ENCODE measurements at regions not wholly inside any gene's neighbourhood (a gene's known extent, or its start where the extent isn't known, plus 50 kb on each side); places are given as distances from the start of the nearest gene placed in this dataset.

DNA sequence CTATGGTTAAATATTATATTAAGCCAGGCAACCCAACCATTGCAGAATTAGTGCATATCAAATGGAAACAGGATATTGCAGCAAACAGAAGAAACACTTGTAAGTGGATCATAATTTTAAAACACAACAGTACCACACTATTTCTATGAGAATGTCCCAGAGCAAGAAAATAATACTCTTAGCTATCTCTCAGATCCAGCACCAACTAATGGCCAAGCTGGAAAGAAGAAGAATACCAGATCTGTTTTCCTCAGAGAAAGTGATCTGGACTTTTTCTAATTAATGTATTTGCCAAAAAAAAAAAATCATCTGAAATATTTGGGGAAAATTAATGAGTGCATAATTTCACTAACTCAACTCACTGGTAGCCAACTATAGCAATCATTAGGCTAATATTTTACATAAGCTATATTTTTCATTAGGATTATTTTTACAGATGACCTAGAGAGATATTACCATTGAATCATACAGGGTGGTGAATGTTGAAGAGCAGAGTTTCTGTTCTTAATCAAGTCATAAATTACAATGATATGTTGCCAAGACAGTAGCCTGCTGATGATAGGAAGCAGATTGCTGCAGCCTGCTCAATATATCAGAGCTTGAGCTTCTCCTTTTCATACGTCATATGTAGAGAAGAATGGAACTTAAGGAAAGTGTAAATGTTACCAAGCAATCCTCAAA is 995.4 kb upstream of the LRRN3 start:
- no peak for DNase-seq (ENCODE audit: low read depth, low spot score)
- no peak overlapping the region for H3K4me3 ChIP-seq (ENCODE audit: low read length)

DNA sequence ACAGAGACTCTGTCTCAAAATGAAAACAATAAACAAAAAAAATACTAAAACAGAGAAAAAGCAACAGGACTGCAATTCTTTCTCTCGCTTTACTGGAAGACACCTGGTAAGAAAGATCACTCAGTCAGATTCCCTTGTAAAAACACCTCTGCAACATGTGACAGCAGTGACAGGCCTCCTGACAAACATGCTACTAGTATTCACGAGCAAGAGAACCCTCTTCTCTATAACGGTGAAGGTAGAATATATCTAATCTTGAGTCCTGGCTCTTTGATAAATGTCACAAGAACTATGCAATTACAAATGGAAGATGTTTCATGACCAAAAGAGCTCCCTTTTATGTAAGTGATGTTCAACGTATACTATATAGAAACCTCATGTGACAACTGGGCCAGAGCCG is 986.7 kb upstream of the LRRN3 start:
- H3K4me3 ChIP-seq (ENCODE audit: low read length) = no peak overlapping the region
- no peak for DNase-seq (ENCODE audit: low read depth, low spot score)

DNA sequence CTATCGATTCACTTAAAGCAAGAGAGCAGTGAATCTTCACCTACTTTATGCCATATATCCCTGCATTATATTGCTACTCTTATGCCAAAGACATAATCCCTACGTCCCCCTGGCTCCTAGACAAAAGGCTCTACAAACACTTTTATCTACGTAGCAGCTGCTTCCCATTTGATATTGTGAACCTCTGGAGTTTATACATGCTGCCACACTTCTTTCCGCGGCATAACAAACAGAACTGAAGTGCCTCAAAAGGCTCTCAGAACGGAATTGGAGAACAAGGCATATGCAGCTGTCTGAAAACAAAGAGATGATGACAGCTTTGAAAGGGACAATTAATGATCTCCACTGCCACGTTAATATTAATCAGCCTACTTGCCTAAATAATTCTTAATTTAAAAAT is 985.6 kb upstream of the LRRN3 start:
- DNase-seq (ENCODE audit: low read depth, low spot score) = no peak
- H3K4me3 ChIP-seq (ENCODE audit: low read length) = no peak overlapping the region

DNA sequence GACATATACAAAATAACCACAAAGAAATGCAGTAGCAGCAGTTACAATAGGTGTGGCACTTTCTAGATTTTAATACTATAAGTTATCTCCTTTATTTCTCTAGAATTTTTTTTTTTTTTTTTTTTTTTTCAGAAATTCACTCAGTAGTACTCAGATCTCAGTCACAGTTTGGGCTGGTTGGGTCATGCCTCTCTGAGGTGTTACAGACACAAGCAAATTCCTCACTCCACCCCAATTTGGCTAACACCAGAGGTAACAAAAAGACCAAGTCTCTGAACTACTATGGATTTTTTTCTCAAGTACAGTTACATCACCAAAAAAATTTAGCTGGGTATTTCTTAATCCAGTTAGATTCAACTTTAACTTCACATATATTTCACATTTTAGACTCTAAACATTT is 985.1 kb upstream of the LRRN3 start:
- no peak overlapping the region for H3K4me3 ChIP-seq (ENCODE audit: low read length)
- no peak for DNase-seq (ENCODE audit: low read depth, low spot score)

DNA sequence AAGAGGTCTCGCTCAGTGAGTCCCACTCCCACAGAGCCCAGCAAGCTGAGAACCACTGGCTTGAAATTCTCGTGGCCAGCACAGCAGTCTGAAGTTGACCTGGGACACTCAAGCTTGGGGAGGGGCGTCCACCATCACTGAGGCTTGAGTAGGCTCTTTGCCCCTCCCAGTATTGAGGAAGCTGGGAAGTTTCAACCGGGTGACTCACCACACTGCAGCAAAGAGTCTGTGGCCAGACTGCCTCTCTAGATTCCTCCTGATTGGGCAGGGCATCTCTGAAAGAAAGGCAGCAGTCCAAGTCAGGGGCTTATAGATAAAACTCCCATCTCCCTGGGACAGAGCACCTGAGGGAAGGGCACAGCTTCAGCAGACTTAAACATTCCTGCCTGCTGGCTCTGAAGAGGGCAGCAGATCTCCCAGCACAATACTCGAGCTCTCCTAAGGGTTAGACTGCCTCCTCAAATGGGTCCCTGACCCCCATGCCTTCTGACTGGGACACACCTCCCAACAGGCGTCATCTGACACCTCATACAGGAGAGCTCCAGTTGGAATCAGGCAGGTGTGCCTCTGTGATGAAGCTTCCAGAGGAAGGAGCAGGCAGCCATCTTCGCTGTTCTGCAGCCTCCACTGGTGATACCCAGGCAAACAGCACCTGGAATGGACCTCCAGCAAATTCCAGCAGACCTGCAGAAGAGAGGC is 970.9 kb upstream of the LRRN3 start:
- H3K4me3 ChIP-seq (ENCODE audit: low read length) = no peak overlapping the region
- no peak for DNase-seq (ENCODE audit: low read depth, low spot score)

DNA sequence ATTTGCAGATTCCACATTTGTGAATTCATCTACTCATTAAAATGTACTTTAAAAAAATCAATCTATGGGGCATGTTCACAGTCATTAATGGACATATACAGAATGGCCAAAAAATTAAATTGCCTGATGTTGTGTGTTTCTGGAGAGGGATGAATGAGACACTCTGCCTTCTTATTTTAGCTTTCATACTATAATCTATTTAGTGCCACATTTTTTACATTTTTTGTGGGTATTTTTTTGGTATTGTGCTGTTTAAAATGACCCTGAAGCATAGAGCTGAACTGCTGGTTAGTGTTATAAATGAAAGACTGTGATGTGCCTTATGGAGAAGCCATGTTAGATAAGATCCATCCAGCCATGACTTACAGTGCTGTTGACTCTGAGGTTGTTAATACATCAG is 961.8 kb upstream of the LRRN3 start:
- DNase-seq (ENCODE audit: low read depth, low spot score) = no peak
- no peak overlapping the region for H3K4me3 ChIP-seq (ENCODE audit: low read length)

DNA sequence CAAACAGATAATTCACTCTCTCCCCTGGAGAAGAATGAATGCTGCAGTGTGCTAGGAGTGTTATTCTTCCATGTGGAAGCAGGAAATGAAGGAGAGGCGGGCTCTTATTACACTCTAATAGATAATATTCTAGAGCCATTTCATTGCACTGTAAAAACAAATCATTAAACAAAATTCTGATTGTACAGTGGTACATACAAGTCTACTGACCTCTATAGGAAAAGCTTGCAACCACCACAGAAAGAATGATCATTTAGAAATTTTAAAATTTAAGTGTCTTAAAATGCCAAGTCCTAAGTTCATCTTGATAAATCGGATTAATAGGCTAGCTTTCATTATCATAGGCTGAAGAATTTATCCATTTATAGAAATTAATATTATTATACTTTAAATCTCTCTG is 960.3 kb upstream of the LRRN3 start:
- no peak overlapping the region for H3K4me3 ChIP-seq (ENCODE audit: low read length)
- DNase-seq (ENCODE audit: low read depth, low spot score) = no peak

DNA sequence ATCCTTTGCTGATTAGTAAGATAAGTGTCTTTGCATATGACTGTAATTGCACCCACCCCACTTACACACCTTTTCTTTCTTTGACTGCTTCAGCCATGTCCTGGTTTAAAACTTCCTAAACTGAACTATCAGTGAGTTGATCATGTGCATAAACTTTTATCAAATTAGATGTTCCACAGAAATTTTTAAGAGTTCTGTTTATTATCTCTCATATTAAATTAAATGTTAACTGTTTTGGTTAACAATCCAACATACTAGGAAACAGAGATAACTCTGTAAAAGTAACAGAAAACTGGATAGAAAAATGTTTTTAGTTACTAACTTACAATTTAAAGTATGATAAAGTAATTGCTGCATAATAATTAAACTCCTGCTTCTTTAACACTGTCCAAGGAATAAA is 959.6 kb upstream of the LRRN3 start:
- DNase-seq (ENCODE audit: low read depth, low spot score) = no peak
- H3K4me3 ChIP-seq (ENCODE audit: low read length) = no peak overlapping the region

DNA sequence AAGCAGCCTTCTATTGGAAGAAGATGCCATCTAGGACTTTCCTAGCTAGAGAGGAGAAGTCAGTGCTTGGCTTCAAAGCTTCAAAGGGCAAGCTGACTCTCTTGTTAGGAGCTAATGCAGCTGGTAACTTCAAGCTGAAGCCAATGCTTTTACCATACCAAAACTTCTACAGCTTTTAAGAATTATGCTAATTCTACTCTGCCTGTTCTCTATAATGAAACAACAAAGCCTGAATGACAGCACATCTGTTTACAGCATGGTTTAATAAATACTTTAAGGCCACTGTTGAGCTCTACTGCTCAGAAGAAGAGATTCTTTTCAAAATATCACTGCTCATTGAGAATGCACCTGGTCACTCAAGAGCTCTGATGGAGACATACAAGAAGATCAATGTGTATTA is 951.9 kb upstream of the LRRN3 start:
- DNase-seq (ENCODE audit: low read depth, low spot score) = no peak
- no peak overlapping the region for H3K4me3 ChIP-seq (ENCODE audit: low read length)

DNA sequence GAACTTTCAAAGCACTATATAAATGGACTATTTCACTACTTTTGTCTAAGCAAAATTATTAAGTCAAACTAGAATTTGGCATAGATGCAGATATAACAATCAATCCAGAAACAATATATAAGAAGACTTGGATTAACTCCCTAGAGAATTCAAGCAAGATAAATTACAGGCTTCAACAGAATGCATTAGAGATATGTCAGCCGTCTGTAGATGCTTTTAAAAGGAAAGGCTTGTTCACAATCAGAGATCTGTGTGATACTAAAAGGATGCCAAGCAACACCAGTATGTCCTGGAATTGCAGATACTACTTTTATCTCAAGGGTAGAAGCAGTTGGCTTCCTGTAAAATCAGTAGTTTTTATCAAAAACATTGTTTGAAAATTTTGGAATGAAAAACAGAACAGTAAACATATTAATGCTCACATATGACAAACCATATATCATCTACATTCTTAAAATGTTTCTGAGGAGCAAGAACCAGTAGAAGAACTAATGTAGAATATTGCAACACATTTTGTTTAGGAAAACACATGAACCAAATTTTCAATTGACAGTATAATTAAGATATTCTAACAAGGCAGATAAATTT is 947.9 kb upstream of the LRRN3 start:
- no peak for DNase-seq (ENCODE audit: low read depth, low spot score)
- H3K4me3 ChIP-seq (ENCODE audit: low read length) = no peak overlapping the region

DNA sequence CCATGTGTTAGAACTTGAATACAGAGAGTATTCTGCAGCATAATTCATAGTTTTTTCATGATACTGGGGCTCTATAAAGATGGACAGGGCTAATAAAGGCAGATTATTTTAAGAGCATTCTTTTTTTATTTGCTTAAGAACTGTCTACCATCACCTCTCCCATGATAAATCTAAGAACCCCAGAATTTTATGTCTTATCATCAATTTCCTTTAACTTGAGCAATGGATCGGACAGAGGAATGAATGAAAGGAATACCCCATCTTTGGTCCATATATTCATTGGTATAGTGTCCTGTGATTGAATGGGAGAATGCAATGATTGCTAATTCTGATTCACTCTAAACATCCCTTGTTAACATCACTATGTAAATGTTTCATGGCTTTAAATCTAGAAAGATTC is 946.3 kb upstream of the LRRN3 start:
- no peak overlapping the region for H3K4me3 ChIP-seq (ENCODE audit: low read length)
- no peak for DNase-seq (ENCODE audit: low read depth, low spot score)

DNA sequence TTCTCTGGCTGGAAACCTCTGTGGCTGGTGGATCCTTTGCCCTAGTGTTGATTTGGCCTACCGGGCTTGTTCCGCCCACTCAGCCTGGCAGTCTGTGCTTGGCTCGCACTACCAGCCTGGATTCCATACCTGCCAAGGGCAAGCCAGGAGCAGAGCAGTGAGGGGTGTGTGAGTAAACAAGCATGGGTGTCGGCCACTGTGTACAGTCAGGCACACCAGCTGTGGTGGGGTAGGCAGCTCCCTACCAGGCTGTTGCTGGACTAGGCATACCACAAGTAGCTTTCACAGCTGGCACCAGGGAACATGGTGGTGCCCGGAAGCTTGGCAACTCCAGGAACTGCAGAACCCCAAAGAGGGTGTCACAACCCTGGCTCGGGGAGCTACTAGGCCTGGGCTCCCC is 942.9 kb upstream of the LRRN3 start:
- no peak for DNase-seq (ENCODE audit: low read depth, low spot score)

DNA sequence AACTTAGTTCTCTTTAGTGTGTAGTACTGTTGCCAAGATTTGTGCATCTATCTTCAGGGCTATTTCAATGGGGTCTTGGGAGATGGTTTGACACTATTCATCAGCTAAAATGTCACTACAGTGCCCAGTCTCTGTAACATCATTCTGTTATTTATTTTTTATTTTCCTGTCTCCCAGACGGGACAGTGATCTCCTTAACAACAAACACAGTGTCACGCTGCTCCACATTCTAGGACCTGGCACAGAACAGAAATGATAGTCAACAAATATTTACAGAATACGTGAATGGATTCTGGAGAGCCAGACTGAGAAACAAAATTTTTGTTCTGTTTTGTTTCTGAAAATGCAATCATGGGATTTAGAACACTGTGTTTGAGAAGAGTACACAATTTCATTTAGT is 937.7 kb upstream of the LRRN3 start:
- DNase-seq (ENCODE audit: low read depth, low spot score) = no peak
- H3K4me3 ChIP-seq (ENCODE audit: low read length) = no peak overlapping the region

More for the DNA sequence above, 942.9 kb upstream of the LRRN3 start:
- H3K4me3 ChIP-seq (ENCODE audit: low read length) = no peak overlapping the region

DNA sequence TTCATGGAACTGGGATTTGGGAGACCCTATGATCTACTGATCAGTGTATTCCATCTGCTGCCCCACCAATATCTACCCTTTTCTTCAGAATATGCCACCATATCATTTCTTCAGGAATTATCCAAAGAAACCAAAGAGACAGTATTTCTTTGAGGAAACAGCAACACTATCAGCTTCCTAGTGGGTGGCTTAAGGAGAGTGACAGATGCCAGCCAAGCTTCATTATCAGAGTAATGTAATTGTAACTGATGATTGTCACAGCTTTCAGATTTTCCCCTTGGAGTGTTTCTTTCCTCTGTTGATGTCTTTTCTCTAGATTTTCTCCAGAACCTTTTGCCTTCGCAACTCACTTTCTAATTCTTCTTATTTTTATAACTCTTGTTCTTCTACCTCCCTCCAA is 934.4 kb upstream of the LRRN3 start:
- H3K4me3 ChIP-seq (ENCODE audit: low read length) = no peak overlapping the region
- no peak for DNase-seq (ENCODE audit: low read depth, low spot score)

DNA sequence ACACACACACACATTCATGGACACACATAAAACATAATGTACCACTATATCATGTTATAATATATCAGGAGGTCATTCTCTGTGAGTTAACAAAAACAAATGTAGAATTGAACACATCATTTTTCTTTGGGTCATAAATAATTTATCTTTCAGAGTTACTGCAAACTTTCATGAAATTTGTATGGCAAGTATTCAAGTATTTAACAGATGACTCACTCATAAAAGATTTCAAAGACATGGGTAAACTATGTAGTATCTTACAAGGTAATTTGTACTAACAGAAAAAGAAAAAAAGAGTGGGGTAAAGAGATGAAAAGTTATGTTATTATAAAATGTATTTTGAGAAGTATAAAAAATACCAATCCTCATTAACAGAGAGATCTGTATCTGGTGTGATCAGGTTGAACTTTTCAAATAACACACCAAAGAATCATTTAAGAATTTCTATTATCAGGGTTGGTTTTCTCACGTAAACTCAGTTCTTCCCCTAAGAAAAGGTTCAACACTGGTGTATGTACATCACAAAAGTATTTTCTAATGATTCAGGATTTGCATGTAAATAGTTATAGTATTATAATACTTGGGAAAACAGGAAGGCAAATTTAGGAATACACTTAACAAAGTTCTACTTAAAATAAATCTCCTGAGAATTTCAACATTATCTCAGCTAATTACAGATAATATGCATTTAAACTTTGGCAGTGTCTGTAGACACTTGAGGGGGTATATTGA is 933.1 kb upstream of the LRRN3 start:
- H3K4me3 ChIP-seq (ENCODE audit: low read length) = no peak overlapping the region
- no peak for DNase-seq (ENCODE audit: low read depth, low spot score)

DNA sequence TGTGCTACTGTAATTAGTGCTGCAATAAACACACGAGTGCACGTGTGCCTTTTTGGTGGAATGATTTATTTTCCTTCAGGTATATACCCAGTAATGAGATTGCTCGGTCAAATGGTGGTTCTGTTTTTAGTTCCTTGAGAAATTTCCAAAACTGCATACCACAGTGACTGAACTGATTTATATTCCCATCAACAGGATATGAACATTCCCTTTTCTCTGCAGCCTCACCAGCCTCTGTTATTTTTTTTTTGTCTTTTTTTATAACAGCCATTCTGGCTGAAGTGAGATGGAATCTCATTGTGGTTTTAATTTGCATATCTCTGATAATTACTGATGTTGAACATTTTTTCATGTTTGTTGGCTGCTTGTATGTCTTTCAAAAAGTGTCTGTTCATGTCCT is 922.9 kb upstream of the LRRN3 start:
- DNase-seq (ENCODE audit: low read depth, low spot score) = no peak
- H3K4me3 ChIP-seq (ENCODE audit: low read length) = no peak overlapping the region

DNA sequence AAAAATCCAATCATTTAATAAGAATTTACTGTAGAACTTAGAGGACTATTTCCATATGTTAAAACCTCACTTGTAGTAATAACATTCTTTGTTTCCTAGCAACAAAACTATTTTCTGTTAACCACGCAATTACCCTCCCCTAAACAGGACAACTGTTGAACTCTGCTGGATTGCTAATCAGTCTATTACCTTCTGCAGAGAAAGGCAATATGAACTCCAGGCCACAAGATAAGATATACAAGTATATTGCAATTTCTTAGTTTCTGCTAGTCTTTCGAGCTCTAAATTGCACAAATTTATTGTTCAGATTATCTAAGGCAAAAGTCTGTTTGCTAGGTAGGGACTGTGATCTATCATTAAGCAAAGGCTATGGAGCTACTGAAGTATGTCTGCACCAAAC is 920.1 kb upstream of the LRRN3 start:
- no peak for DNase-seq (ENCODE audit: low read depth, low spot score)
- H3K4me3 ChIP-seq (ENCODE audit: low read length) = no peak overlapping the region

DNA sequence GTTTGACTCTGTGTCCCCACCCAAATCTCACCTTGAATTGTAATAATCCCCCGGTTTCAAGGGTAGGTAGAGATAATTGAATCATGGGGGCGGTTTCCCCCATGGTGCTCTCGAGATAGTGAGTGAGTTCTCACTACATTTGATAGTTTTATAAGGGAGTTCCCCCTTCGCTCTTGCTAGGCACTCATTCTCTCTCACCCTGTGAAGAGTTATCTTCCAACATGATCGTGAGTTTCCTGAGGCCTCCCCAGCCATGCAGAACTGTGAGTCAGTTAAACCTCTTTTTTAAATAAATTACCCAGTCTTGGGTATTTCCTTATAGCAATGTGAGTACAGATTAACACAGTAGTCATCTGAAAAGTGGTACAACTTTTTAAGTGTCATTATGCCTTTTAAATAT is 913.5 kb upstream of the LRRN3 start:
- DNase-seq (ENCODE audit: low read depth, low spot score) = no peak
- no peak overlapping the region for H3K4me3 ChIP-seq (ENCODE audit: low read length)

DNA sequence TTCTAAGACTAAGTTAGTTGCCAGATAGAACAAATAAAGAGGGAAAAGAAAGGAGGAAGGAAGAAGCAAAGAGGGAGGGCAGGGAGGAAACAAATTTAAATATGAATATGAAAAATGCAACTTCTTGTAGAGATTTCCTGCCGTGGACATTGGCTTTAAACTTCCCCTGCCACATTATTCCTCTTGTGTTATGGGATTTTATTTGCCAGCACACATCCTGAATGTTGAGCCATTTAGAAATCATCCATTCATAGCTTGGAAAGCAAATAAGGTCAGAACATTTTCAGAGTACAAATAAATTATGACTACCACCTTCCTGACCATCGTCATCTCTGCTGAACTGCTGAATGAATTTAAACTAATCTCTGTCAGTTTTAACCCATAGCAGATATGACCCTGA is 911.9 kb upstream of the LRRN3 start:
- no peak overlapping the region for H3K4me3 ChIP-seq (ENCODE audit: low read length)
- no peak for DNase-seq (ENCODE audit: low read depth, low spot score)

DNA sequence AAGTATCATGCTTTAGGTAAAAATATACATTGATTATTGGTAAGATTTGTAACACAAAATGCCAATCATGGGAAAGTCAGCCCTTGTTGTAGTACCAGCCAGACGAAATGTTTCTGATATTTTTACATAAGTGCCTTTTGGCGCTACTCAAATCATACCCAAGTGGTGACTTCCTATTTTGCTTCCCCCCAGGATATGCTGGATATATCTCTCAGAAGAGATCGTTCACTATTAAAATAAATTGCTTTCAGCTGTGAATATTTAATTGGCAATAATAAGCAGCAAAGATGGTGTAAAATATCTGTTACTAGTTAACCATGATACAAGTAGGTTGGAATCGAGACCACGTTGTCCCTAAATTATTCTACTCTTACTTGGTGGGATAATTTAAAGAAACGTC is 909.2 kb upstream of the LRRN3 start:
- no peak overlapping the region for H3K4me3 ChIP-seq (ENCODE audit: low read length)
- no peak for DNase-seq (ENCODE audit: low read depth, low spot score)

Measured in Jurkat, Clone E6-1 (cell line).